Endothelial cell of hepatic sinusoid (primary cell): ENCODE measurements at regions not wholly inside any gene's neighbourhood (a gene's known extent, or its start where the extent isn't known, plus 50 kb on each side); places are given as distances from the start of the nearest gene placed in this dataset.

Experiments used
- in situ Hi-C: cut with HindIII; loops from 2 replicates; pipeline ENCODE4 v1.10.0; 2017; ENCODE audit warnings: low sequenced_read_pairs

DNA sequence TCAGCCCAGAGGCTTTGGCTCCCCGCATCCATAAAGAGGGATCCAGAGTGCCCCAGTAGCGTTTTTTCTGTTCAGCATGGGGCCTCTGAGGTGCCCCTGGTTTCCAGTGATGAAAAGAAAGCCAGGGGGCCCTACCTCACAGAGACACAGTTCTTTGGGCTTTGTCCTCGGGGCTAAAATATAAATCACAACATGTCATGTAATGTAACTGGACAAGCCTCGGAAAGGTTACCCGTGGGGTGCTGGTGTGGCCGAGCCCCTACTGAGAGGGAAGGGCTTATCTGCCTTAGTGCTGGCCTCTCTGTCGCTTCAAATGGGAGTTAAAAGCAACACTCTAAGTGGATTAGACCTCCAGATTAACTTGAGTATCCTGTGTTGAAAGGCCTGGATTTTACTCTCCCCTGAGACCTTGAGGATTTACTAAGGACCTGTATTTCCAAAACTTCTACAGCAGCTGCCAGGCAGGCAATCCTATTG is 251.6 kb upstream of the APCDD1 start:
- in situ Hi-C loops, result loop anchor here (10.0 kb wide), 1 partner anchor 62 kb away; no protein-coding TSS in a partner anchor

DNA sequence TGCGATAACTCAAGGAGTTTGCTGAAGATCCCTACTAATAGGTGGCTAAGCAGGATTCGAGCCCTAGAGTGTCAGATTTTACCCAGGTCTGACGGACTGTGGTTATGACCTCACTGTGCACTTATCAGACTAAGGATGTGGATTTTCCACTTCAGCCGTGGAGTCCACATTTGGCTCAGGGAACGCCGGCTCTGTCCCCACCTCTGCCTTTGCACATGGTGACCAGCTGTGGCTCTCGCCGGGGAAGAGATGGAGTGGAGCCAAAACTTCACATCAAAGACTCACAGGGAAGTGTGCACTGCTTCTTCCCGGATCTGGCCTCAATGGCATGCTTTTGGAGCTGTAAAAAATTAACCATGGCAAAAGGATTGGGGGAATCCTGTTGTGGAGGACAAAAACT is 249.3 kb upstream of the APCDD1 start:
- in situ Hi-C loops, result loop anchor here (5.0 to 10.0 kb wide), 3 partner anchors 58 to 77 kb away; no protein-coding TSS in a partner anchor

DNA sequence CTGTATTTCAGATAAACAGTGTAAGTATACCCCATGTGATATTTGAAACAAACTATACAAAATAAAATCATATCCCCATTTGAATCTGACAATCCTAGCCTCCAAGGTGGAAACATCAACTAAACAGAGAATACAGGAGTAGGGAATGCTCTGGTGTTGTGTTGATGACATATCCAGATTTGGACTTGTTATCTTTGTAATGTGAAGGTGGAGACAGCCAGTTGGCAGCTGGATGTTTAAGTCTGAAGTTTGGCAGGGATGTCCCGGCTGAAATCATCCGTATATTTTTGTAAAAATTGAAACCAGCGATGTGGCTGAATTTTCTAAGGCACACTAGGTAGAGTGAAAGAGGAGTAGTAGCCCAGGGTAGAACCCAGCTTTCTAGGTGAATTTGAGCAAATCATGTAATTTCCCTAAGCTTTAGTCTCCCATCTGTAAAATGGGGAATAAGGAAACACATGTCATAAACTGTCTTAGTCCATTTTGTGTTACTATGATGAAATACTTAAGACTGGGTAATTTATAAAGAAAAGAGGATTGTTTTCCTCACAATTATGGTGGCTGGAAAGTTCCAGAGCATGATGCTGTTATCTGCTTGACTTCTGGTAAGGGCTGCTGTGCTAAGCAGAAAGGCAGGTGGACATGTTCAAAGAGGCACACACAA is 246.6 kb upstream of the APCDD1 start:
- in situ Hi-C loops, result loop anchor here (5.0 to 10.0 kb wide), 3 partner anchors 57 to 74 kb away; no protein-coding TSS in a partner anchor

DNA sequence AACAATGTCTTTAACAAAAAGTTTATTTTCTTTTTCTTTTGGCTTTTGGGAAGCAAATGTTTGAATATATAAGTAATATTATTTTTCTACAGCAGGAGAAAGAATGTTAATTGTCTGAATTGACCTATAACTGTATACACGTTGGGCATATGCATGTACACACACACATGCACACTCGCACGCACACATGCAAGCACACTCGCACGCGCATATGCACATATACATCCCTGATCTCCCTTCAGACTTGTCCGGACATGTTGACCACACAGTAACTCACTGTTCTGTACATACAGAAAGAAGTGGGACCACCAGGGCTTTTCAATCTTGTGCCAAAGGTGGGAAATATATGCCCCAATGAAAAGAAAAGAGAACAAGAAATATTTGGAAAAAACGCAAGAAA is 245.1 kb upstream of the APCDD1 start:
- in situ Hi-C loops, result loop anchor here (5.0 to 10.0 kb wide), 3 partner anchors 55 to 73 kb away; no protein-coding TSS in a partner anchor

DNA sequence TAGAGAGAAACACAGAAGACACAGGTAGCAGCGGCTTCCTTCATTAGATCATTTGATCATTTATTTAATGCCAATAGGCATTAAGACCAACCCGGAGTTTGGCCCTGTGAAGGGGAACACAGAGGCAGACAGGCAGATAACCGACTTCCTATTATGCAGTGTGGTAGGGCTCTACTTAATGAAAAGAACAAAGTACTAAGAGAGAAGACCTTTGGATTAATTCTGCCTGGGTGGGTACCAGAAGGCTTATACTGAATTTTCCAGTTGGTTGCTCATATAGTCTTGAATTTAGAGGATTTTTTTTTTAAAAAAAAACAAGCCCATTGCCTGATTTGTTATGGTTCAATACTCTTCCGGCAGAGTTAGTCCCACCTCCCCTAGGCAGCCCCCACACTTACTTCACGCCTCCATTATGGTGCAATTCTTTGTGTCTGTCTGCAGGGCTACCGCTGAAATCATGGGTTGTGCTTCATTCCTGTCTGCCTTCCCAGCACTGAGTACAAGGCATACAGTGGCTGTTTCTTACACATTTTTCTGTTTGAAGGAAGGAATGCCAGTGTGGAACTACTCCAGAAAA is 244.3 kb upstream of the APCDD1 start:
- in situ Hi-C loops, result no loop called here

DNA sequence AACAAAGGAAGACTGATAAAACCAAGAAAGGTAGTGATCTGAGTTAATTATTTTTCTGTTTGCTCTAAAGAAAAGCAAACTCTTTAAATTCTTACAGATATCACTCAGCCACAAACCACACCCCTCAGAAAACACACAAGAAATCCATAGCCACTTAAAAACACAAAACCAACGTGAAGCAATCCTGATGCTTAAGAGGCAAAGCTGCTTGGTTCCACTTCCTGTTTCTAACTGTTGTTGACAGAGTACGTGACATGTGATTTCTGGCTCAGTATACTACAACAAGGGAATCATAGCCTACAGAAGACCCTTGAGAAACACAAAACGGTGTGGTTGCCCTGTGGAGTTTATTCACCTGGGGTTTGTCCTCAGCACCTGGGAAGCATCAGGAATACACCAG is 240.9 kb upstream of the APCDD1 start:
- in situ Hi-C loops, result no loop called here

DNA sequence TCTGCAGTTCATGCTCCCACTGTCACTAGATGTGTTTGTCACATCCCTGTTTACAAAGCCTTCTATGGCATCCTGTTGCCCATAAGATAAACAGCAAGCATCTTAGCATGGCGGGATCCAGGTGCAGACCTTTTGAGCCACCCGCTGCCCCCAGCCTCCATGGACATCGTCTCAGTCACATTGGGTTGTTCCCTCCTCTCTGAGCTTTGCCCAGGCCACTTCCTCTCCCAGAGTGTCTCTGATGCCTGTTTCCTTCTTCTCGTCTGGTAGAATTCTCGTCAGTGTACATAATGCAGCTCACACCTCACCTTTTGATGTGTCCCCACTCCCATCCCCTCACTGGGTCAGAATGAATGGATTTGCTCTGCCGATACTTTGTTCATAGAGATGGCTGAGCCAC is 239.0 kb upstream of the APCDD1 start:
- in situ Hi-C loops, result no loop called here

DNA sequence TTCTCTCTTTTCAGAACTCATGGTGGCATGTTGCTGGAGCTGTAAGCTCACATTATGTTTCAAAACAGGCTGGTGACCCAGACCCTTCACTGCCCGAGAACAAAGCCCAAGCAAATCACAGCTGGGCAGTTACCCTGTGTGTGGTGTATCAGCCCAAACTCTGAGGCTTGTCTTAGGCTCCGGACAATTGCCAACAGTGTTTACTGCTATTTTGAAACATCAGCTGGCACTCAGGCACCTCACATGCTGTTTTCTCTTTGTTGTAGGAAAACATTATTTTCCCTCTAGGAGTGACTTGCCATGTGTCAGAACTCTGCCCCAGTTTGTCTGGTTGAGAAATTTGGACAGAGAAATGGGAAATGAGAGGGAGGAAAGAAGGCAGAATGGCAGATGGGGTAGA is 237.6 kb upstream of the APCDD1 start:
- in situ Hi-C loops, result no loop called here

DNA sequence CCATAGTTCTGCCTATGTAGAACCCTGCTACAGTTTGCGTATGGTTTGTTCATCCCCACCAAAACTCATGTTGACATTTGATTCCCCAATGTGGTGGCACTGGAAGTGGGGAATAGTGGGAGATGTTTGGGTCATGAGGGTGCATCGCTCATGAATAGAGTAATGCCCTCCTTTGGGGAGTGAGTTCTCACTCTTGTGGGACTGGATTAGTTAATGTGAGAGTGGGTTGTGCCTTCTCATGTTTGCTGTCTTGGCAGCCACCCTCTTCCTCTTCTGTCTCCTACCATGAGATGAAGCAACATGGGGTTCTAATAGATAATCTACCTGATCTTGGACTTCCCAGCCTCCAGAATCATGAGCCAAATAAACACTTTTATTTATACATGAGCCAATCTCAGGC is 237.2 kb upstream of the APCDD1 start:
- in situ Hi-C loops, result no loop called here

DNA sequence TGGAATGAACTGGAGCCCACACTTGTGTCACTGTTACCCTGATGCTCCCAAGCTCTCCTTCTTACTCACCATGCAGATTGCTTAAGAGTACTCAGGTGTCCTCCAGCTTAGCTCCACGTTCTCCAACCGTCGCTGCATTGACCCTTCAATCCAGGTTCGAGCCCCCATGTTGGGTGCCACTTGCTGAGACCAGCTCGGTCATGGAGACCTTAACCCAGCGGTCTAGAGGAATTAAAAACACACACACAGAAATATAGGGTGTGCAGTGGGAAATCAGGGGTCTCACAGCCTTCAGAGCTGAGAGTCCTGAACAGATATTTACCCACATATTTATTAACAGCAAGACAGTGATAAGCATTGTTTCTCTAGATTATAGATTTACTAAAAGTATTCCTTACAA is 229.1 kb upstream of the APCDD1 start:
- in situ Hi-C loops, result no loop called here

DNA sequence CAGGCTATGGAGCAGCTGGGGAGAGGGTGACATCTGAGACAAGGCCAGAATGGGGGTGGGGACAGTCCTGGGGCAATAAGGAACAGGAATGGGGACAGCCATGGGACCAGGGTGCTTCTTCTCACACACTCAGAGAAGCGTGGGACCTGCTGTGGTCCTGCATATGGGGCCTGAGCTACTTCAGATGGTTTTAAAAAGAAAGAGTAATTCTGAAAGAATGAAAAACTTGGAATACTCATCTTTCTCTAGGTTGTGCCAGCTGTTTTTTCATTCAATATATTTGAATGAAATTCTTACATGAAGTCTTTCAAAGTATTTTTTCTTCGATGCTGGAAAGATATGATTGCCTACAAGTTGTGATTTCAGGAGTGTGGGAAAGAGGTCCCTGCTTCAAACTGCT is 227.5 kb upstream of the APCDD1 start:
- in situ Hi-C loops, result no loop called here

DNA sequence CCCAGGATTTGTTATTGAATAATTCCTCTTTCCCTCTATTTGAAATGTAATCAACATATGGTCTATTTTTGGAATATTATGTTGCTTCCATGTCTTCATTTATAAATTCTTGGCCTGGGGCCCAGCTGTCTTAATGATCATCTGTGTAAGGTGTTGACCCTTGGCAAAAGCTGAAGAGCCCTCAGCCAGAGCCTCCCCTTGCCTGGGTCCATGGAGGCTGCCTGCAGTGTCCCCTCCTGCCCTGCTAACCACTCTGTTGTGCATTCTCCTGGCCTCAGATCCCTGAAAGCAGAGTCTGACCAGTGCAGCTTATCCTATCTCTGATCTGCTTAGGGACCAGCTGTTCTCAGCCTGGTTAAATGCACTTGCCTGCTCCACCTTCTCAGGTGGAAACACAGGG is 226.1 kb upstream of the APCDD1 start:
- in situ Hi-C loops, result no loop called here

DNA sequence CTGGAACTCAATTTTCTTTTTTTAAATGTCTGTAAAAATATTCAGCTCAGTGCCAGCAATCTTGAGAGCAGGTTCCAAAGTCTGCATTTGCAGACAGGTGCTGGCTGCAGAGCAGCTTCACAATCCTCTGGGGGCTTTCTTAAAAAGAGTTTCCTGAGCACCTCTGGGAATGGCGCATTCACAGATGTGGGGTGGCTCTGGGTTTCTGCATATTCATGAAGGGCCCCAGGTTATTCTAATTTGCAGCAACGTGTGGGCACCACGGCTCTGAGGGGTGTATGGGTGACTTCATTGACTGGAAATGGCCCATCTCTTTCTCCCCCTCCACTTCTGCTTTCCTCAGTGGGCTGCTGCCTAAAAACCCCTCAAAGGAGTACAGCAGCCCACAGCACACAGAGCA is 225.0 kb upstream of the APCDD1 start:
- in situ Hi-C loops, result no loop called here

DNA sequence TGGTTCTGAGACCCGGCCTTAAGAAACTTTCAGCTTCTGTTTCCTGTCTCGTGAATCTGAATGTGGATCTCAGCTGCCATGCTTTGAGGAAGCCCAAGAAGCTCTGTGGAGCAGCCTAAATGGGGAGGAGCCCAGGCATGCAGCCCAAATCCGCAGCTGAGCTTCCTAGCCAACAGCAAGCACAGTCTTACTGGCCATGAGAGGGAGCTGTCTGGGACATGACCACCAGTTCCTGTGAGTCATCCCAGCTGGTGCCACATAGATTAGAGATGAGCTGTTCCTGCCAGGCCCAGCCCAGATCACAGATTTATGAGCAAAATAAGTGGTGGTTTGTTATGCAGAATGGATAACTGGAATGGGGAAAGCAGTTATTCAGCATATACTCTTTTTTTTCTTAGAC is 224.4 kb upstream of the APCDD1 start:
- in situ Hi-C loops, result no loop called here

DNA sequence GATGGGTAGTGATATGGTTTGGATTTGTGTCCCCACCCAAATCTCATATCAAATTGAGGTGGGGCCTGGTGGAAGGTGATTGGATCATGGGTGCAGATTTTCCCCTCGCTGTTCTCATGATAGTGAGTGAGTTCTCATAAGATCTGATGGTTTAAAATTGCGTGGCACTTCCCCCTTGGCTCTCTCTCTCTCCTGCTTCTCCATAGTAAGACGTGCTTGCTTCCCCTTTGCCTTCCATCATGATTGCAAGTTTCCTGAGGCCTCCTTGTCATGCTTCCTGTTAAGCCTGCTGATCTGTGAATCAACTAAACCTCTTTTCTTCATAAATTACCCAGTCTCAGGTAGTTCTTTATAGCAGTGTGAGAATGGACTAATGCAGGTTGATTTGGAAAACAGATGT is 223.2 kb upstream of the APCDD1 start:
- in situ Hi-C loops, result no loop called here

DNA sequence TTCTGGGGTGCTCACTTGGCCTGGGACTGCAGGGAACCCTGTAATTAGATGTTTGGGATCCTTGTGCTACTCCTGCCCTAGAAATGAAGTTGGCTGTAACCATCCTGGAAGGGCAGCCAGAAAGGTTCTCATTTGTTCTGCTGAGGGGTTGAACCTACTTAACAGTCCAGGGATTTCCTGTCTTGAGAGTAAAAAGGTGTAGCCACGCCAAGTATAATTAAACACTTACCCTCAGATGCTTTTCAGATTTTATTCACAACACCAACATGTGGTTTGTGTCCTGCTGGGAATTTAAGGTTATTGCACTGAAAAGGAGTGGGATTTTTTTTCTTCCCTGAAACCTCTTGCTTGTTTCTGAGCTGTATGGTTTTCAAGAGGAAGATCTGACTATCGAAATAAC is 222.4 kb upstream of the APCDD1 start:
- in situ Hi-C loops, result no loop called here

DNA sequence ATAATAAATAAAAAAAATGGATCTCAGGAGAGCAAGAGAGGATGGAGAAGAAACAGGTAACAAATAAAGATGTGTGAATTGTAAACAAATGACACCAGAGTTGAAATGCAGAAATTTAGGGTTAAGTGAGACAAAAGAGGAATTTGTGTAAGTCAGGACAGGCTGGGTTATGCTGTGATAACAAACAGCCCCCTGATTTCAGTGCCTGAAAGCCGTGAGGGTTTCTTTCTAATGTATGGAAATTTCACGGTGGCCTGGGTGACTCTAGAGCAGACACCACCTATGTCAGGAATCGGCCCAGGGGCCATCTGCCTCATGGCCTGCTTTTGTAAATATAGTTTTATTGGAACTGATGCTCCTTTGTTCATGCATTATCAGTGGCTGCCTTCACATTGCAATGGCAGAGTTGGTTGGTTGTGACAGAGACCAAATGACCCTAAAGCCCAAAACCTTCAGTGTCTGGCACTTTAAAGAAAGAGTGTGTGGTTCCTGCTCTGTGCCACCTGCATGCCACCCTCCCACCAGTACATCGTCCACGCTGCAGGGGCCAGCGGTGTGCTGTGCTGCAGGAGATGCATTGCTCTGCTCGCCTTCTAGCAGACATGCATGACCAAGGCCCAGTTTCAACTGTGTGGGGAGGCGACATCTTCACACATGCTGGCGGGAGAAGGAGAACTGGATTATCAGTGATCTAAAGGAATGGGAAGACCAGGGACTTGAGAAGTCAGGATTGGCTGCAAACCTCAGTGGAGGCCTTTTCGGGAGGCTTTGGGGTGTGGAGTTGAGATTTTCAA is 221.2 kb upstream of the APCDD1 start:
- in situ Hi-C loops, result no loop called here

DNA sequence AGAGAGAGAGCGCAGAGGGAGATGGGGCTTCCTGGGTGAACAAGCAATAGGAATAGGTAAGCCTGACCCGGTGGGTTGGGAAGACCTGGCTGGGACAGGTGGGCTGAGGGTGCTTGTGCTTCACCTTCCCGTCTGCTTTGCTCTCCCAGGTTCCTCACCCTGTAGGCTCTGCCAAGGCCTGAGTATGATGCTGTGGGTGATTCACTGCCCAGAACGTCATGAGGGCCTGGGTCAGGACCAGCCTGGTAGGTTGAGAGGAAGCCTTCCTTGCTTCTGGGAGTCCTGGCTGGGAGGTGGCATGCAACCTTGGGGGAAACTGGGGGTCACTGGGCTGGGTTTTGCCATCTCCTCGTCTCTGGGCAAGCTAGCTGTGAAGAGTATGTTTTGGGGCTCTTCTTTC is 220.2 kb upstream of the APCDD1 start:
- in situ Hi-C loops, result no loop called here

DNA sequence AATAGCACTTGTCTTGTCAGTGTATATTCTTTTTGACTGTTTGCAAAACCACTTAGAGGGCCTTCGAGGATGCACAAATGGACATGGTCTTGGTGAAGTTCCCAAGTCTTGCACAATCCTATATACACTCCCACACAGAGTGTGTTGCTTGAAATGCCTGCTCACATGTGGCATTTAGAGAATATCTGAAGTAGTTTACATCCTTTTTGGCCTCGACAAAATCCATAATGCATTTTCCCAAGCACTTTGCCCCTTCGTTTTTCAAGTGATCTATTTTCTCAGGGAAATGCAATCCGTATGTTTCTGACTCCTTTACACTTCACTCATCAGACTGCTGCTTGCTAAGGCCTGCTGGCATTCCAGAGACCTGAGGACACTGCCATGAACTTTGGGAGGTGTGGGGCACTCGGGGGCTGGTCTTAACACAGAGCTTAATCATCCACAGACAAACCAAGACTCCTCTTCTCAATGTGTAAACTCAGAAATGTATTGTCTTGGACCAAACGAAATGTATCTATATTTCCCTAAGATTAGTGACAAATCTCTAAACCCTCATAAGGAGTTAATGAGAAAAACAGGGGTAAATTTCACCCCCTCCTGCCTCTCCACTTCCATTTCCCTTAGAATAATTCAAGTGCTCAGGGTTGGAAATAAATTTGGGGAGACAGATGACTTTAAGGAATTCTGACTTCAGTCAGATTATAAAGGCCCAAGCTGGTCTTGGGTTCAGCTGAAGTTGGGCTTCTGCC is 219.3 kb upstream of the APCDD1 start:
- in situ Hi-C loops, result no loop called here

DNA sequence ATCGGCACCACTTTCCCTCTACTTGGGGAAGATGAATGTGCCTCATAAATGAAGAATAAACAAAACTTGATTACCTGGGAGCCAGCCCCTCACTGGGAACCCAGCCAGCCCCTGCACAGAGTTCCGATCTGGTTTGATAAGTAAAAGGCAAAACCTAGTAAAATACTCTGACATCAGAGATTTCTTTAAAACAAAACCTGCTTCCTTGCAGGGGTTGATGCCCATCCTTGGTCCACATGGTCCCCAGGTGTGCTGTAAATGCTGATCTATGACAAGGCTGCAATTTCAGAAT is 218.8 kb upstream of the APCDD1 start:
- in situ Hi-C loops, result no loop called here

DNA sequence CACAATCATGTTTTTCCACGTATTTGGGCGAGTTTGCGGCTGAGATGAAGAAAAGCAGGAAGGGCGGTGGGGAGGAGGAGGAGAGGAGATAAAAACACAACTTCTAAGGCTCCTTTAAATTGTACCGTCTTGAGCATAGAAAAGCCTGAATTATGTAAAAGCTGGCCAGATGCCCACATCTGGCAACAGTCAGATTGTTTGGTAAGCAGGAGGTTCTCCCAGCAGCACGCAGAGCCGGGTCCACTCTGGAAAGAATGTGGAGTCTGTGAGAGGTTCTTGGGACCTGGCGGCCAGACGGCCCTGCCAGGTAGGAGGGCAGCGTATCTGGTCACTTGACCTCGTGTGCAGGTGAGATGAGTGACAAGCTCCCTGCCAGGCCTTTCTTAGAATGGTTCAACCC is 215.3 kb upstream of the APCDD1 start:
- in situ Hi-C loops, result no loop called here
